Astrocyte of the cerebellum (primary cell): ENCODE measurements at regions not wholly inside any gene's neighbourhood (a gene's known extent, or its start where the extent isn't known, plus 50 kb on each side); places are given as distances from the start of the nearest gene placed in this dataset.

ENCODE experiments used
- DNase-seq: peaks from one replicate; pipeline ENCODE4 v3.0.0-alpha.2; 2011; ENCODE audit warnings: low read depth
- H3K4me3 ChIP-seq: 2 replicates; pipeline ENCODE4 v1.5.1; 2011; ENCODE audit warnings: mild to moderate bottlenecking, low read depth, low read length, moderate library complexity
- CTCF ChIP-seq: IDR thresholded peaks from 2 replicates; pipeline ENCODE4 v1.5.1; 2012; ENCODE audit warnings: low read length, low read depth, moderate library complexity, mild to moderate bottlenecking; ENCODE audit errors: missing control alignments
- in situ Hi-C: cut with HindIII; loops from 2 replicates; pipeline ENCODE4 v1.10.0; 2017; ENCODE audit warnings: low sequenced_read_pairs

GRCh38 chr4:95606739-95607138 is 58.0 kb upstream of the UNC5C start:
- in situ Hi-C loops, result no loop called here
- DNase-seq, result no peak
- no peak for TF ChIP-seq CTCF
- no peak overlapping the region for H3K4me3 ChIP-seq

DNA sequence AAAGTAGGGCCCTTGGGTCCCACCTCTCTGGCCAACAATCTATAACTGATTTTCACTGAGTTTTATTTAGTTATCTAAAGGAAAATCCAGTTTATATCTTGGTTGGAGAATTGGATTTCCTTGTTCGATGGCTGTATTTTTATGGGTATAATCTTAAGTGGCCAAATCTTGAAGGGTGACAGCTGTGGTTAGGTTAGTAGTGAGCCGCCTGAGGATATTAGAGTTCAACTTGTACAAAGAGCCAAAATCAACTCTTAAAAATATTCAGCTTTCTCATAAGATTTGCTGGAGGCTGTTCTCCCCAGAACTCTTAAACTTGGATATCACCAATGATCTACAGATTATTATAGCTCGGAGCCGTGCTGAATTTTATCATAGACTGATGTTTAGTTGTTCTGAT is 54.6 kb upstream of the UNC5C start:
- in situ Hi-C loops, result no loop called here
- H3K4me3 ChIP-seq, result no peak overlapping the region
- DNase-seq, result no peak
- TF ChIP-seq CTCF, result no peak

GRCh38 chr4:95602872-95603271 is 54.1 kb upstream of the UNC5C start:
- no peak for TF ChIP-seq CTCF
- no peak for DNase-seq
- H3K4me3 ChIP-seq, result no peak overlapping the region
- in situ Hi-C loops, result no loop called here

DNA sequence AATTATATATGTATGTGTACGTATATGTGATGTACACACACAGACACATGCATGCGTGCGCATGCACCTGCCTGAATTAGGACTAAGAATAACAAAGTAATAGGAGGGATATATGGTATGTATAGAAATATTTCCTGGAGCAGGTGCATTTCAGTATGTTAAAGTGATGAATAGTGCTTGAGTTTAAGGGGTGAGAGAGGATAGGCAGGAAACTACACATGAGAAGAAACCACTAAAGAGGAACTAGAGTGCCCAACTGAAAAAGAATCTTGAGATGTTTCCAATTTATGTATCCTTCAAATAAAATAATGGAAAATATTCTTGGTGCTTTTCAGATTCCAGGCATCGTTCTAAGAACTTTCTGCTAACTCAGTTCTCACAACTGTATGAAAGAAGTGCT is 52.6 kb upstream of the UNC5C start:
- H3K4me3 ChIP-seq, result no peak overlapping the region
- no peak for TF ChIP-seq CTCF
- no peak for DNase-seq
- in situ Hi-C loops, result no loop called here

GRCh38 chr4:95599777-95600400 is 51.1 kb upstream of the UNC5C start:
- DNase-seq, result no peak
- TF ChIP-seq CTCF, result no peak
- no peak overlapping the region for H3K4me3 ChIP-seq
- in situ Hi-C loops, result no loop called here
